ENCODE measurements at regions not wholly inside any gene's neighbourhood (a gene's known extent, or its start where the extent isn't known, plus 50 kb on each side); places are given as distances from the start of the nearest gene placed in this dataset.

DNA sequence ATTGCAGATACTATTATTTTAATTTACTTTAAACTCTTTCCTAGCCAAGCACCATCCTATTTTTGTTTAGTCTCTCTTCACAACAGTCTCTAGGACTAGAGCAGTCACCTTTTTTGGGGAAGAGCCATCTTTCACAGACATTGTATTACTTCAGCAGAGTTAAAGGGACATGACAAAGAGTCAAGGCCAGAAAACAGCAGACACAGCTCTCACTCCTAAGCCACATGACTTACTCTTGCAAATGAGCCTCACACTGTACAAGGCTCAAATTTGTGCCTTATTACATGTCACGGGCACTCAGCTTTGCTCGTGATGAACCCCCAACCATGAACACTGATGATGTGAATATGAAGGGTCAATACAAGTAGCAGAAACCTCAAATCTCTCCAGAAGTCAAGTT, 104.3 kb downstream of the ZNF608 start:
- TF ChIP-seq, protein P1, sequence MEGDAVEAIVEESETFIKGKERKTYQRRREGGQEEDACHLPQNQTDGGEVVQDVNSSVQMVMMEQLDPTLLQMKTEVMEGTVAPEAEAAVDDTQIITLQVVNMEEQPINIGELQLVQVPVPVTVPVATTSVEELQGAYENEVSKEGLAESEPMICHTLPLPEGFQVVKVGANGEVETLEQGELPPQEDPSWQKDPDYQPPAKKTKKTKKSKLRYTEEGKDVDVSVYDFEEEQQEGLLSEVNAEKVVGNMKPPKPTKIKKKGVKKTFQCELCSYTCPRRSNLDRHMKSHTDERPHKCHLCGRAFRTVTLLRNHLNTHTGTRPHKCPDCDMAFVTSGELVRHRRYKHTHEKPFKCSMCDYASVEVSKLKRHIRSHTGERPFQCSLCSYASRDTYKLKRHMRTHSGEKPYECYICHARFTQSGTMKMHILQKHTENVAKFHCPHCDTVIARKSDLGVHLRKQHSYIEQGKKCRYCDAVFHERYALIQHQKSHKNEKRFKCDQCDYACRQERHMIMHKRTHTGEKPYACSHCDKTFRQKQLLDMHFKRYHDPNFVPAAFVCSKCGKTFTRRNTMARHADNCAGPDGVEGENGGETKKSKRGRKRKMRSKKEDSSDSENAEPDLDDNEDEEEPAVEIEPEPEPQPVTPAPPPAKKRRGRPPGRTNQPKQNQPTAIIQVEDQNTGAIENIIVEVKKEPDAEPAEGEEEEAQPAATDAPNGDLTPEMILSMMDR (optimal IDR thresholded peaks at IDR 0.05 in 1 of 3, IDR thresholded peaks at IDR 0.05 in 1 of 3, conservative IDR thresholded peaks at IDR 0.05 in 1 of 3; ENCODE audit: extremely low read depth in 1 of 3, insufficient read depth in 2 of 3, low read length in 3 of 3): no peak
- no peak for TF ChIP-seq EZH2 (IDR thresholded peaks at IDR 0.05; ENCODE audit: low read length)

Measured in keratinocyte (primary cell).